SK-N-MC (cell line): ENCODE measurements at regions not wholly inside any gene's neighbourhood (a gene's known extent, or its start where the extent isn't known, plus 50 kb on each side); places are given as distances from the start of the nearest gene placed in this dataset.

ENCODE experiments used
- EZH2 ChIP-seq: fragments of 200-600 bp; sonication (generic); IDR thresholded peaks from one replicate; pipeline ENCODE4 v1.6.1; 2017; ENCODE audit warnings: antibody characterized with exemption
- FOXP2 ChIP-seq: optimal IDR thresholded peaks from 2 replicates; pipeline ENCODE3; 2011; ENCODE audit warnings: mild to moderate bottlenecking, moderate library complexity; ENCODE audit not compliant: insufficient read depth; ENCODE audit errors: extremely low read length, control extremely low read depth
- POLR2AphosphoS5 ChIP-seq: IDR thresholded peaks from 2 replicates; pipeline ENCODE4 v1.6.1; 2012; ENCODE audit warnings: mild to moderate bottlenecking, low read depth, low read length, borderline replicate concordance

- TF ChIP-seq FOXP2: no peak
- TF ChIP-seq POLR2AphosphoS5: no peak
- TF ChIP-seq EZH2: no peak
These were observed 478.8 kb upstream of the CCL2 start for GRCh38 chr17:33776304-33776703.
